H1 (cell line): ENCODE measurements at regions not wholly inside any gene's neighbourhood (a gene's known extent, or its start where the extent isn't known, plus 50 kb on each side); places are given as distances from the start of the nearest gene placed in this dataset.

Experiments used
- CTCF ChIA-PET: fragments of 300-600 bp; sonication (Branson Sonifier 250); formaldehyde crosslinking; loops from one replicate; lab custom pipeline; 2021; ENCODE audit not compliant: partially characterized antibody; lab: Charles Lee
- POLR2A ChIA-PET: fragments of 300-600 bp; sonication (Branson Sonifier 250); formaldehyde crosslinking; loops from one replicate; lab custom pipeline; 2021; ENCODE audit warnings: inconsistent platforms; ENCODE audit not compliant: partially characterized antibody; lab: Charles Lee
- DNase-seq, 2 experiments: peaks; one replicate each; pipeline versions ENCODE4 v3.0.0 to v3.0.0-alpha.2; 2010 to 2022; ENCODE audit warnings: low spot score in 2 of 2, low read depth in 1 of 2, mixed read lengths in 1 of 2
- FAIRE-seq: peaks from 2 replicates; lab custom pipeline; 2011; peaks lifted over from hg19 to GRCh38; lab: Jason Lieb, UNC
- H2AFZ ChIP-seq: 2 replicates; pipeline ENCODE4 v1.8.1; 2012; ENCODE audit warnings: low read length, inconsistent platforms
- H2AK5ac ChIP-seq: 2 replicates; pipeline ENCODE4 v1.6.1; 2013; ENCODE audit warnings: low read depth, low read length
- H2BK120ac ChIP-seq: replicated peaks from 2 replicates; pipeline ENCODE3; 2013; ENCODE audit warnings: low read depth, low read length, inconsistent platforms
- H2BK12ac ChIP-seq: 2 replicates; pipeline ENCODE4 v1.6.1; 2013; ENCODE audit warnings: low read depth, low read length
- H2BK15ac ChIP-seq: 2 replicates; pipeline ENCODE4 v1.6.1; 2013; ENCODE audit warnings: low read length
- H2BK20ac ChIP-seq: 2 replicates; pipeline ENCODE4 v1.6.1; 2013; ENCODE audit warnings: low read length
- H2BK5ac ChIP-seq: 2 replicates; pipeline ENCODE4 v1.6.1; 2013; ENCODE audit warnings: low read depth, low read length
- H3K14ac ChIP-seq: 2 replicates; pipeline ENCODE4 v1.6.1; 2013; ENCODE audit warnings: inconsistent platforms; ENCODE audit not compliant: insufficient read length
- H3K18ac ChIP-seq: 2 replicates; pipeline ENCODE4 v1.6.1; 2013; ENCODE audit warnings: low read length; ENCODE audit errors: extremely low read depth
- H3K23ac ChIP-seq: 2 replicates; pipeline ENCODE4 v1.6.1; 2013; ENCODE audit warnings: inconsistent platforms; ENCODE audit not compliant: insufficient read length
- H3K23me2 ChIP-seq: 2 replicates; pipeline ENCODE4 v1.6.1; 2013; ENCODE audit warnings: low read depth, low read length
- H3K27ac ChIP-seq: 2 replicates; pipeline ENCODE4 v1.6.1; 2011; ENCODE audit warnings: low read depth, low read length, inconsistent platforms
- H3K27me3 ChIP-seq, 4 experiments: replicated peaks in 1 of 4; 1 replicate in 1 of 4; 2 replicates in 3 of 4; pipeline versions ENCODE4 v1.6.1 to v1.8.1; 2011 to 2013; ENCODE audit warnings: low read length in 3 of 4, mild to moderate bottlenecking in 3 of 4, inconsistent platforms in 2 of 4, mixed read lengths in 2 of 4, moderate library complexity in 1 of 4; ENCODE audit not compliant: control insufficient read depth in 3 of 4, insufficient read depth in 3 of 4; ENCODE audit errors: extremely low read depth in 1 of 4
- H3K36me3 ChIP-seq, 4 experiments: 2 replicates each; pipeline versions ENCODE4 v1.6.1 to v1.8.1; 2011 to 2013; ENCODE audit warnings: mild to moderate bottlenecking in 4 of 4, low read length in 3 of 4, moderate library complexity in 2 of 4, control low read depth in 1 of 4, inconsistent platforms in 1 of 4; ENCODE audit not compliant: insufficient read depth in 4 of 4, control insufficient read depth in 2 of 4
- H3K4ac ChIP-seq: replicated peaks from 2 replicates; pipeline ENCODE3; 2013; ENCODE audit warnings: low read length, low read depth, mixed read lengths, inconsistent platforms; ENCODE audit not compliant: insufficient read length
- H3K4me1 ChIP-seq, 4 experiments: replicated peaks in 1 of 4; 1 replicate in 1 of 4; 2 replicates in 3 of 4; pipeline versions ENCODE4 v1.6.1 to v1.8.1; 2011 to 2013; ENCODE audit warnings: low read length in 3 of 4, inconsistent platforms in 2 of 4, mixed read lengths in 1 of 4; ENCODE audit not compliant: insufficient read depth in 4 of 4, control insufficient read depth in 3 of 4
- H3K4me2 ChIP-seq, 2 experiments: 2 replicates each; pipeline versions ENCODE4 v1.6.1 to v1.8.1; 2011 to 2013; ENCODE audit warnings: low read depth in 2 of 2, low read length in 2 of 2, control low read depth in 1 of 2, inconsistent platforms in 1 of 2, mild to moderate bottlenecking in 1 of 2; ENCODE audit not compliant: insufficient read depth in 1 of 2
- H3K4me3 ChIP-seq, 4 experiments: fragments of 200-600, 300-600 bp in 1 of 4; sonication (generic), shearing (Covaris generic), sonication (Bioruptor Twin) in 1 of 4; 2 replicates each; pipeline versions ENCODE4 v1.5.1 to v1.8.1; 2011 to 2016; ENCODE audit warnings: low read length in 4 of 4, low read depth in 3 of 4, control low read depth in 2 of 4, inconsistent platforms in 2 of 4, mild to moderate bottlenecking in 2 of 4, mixed read lengths in 1 of 4, moderate library complexity in 1 of 4; ENCODE audit not compliant: insufficient read depth in 2 of 4; ENCODE audit errors: extremely low read depth in 1 of 4
- H3K56ac ChIP-seq: replicated peaks from 2 replicates; pipeline ENCODE3; 2013; ENCODE audit warnings: low read depth, mild to moderate bottlenecking, mixed read lengths, low read length, inconsistent platforms; ENCODE audit not compliant: insufficient read length
- H3K79me1 ChIP-seq: 2 replicates; pipeline ENCODE4 v1.6.1; 2013; ENCODE audit warnings: low read depth, low read length, control low read depth
- H3K79me2 ChIP-seq, 2 experiments: 2 replicates each; pipeline versions ENCODE4 v1.6.1 to v1.8.1; 2012 to 2013; ENCODE audit warnings: low read length in 2 of 2, mild to moderate bottlenecking in 2 of 2, inconsistent platforms in 1 of 2; ENCODE audit not compliant: insufficient read depth in 2 of 2, control insufficient read depth in 1 of 2
- H3K9ac ChIP-seq, 4 experiments: replicated peaks in 1 of 4; 1 replicate in 1 of 4; 2 replicates in 3 of 4; pipeline versions ENCODE4 v1.6.1 to v1.8.1; 2011 to 2013; ENCODE audit warnings: low read depth in 3 of 4, low read length in 3 of 4, control low read depth in 2 of 4, mild to moderate bottlenecking in 2 of 4, moderate library complexity in 2 of 4, inconsistent platforms in 1 of 4; ENCODE audit errors: extremely low read depth in 1 of 4
- H3K9me3 ChIP-seq, 2 experiments: 2 replicates each; pipeline versions ENCODE4 v1.6.1 to v1.8.1; 2012 to 2013; ENCODE audit warnings: mild to moderate bottlenecking in 2 of 2, moderate library complexity in 2 of 2, control low read depth in 1 of 2, inconsistent platforms in 1 of 2, low read depth in 1 of 2, low read length in 1 of 2, mixed read lengths in 1 of 2; ENCODE audit not compliant: insufficient read depth in 2 of 2
- H4K20me1 ChIP-seq, 2 experiments: replicated peaks in 1 of 2; 2 replicates each; pipeline versions ENCODE3 to v1.8.1; 2011 to 2013; ENCODE audit warnings: inconsistent platforms in 2 of 2, low read length in 2 of 2, mild to moderate bottlenecking in 1 of 2; ENCODE audit not compliant: insufficient read depth in 2 of 2, control insufficient read depth in 1 of 2
- H4K5ac ChIP-seq: 2 replicates; pipeline ENCODE4 v1.6.1; 2013; ENCODE audit warnings: low read length, low read depth, mixed read lengths, inconsistent platforms; ENCODE audit not compliant: insufficient read length
- H4K8ac ChIP-seq: 2 replicates; pipeline ENCODE4 v1.8.0; 2013; ENCODE audit warnings: mild to moderate bottlenecking, moderate library complexity, low read length, inconsistent platforms; ENCODE audit not compliant: insufficient read depth; ENCODE audit errors: extremely low read depth
- H4K91ac ChIP-seq: replicated peaks from 2 replicates; pipeline ENCODE3; 2013; ENCODE audit warnings: low read length, mixed read lengths, inconsistent platforms; ENCODE audit not compliant: insufficient read length
- ASH2L ChIP-seq: fragments of 200-600, 300-600 bp; sonication (generic); IDR thresholded peaks from one replicate; pipeline ENCODE4 v1.7.1; 2017; ENCODE audit warnings: low read length
- BACH1 ChIP-seq: IDR thresholded peaks from 2 replicates; pipeline ENCODE4 v1.6.1; 2012; ENCODE audit warnings: low read length, improper control_type of control experiment
- SP1 ChIP-seq: IDR thresholded peaks from 2 replicates; pipeline ENCODE4 v1.6.1; 2011; ENCODE audit warnings: low read depth, low read length
- USF2 ChIP-seq: IDR thresholded peaks from 2 replicates; pipeline ENCODE4 v1.6.1; 2011; ENCODE audit warnings: low read length, improper control_type of control experiment

- H3K27ac ChIP-seq = no peak overlapping the region
- H3K14ac ChIP-seq = no peak overlapping the region
- TF ChIP-seq BACH1 = no peak
- TF ChIP-seq SP1 = no peak
- no peak for TF ChIP-seq USF2
- TF ChIP-seq ASH2L = no peak
- DNase-seq (no peak), FAIRE-seq (no peak)
- no peak overlapping the region for H2BK5ac ChIP-seq
- H3K4me3 ChIP-seq = no peak overlapping the region
- no peaks in the 10 kb centered on the region for H3K79me2 ChIP-seq
- H3K27me3 ChIP-seq = no peaks in the 10 kb centered on the region
- no peaks in the 10 kb centered on the region for H3K79me1 ChIP-seq
- H3K23ac ChIP-seq = no peak overlapping the region
- no peaks in the 10 kb centered on the region for H3K36me3 ChIP-seq
- H3K4me1 ChIP-seq = peaks cover 0 to 4% (median 0%) of the 10 kb centered on the region in 4 experiments; a peak in 1 of 7 replicates
- no peak overlapping the region for H4K91ac ChIP-seq
- H3K56ac ChIP-seq = no peak overlapping the region
- no peak overlapping the region for H2AFZ ChIP-seq
- H3K23me2 ChIP-seq = no peaks in the 10 kb centered on the region
- no peaks in the 10 kb centered on the region for H3K9me3 ChIP-seq
- no peak overlapping the region for H2BK20ac ChIP-seq
- no peak overlapping the region for H2BK15ac ChIP-seq
- no peak overlapping the region for H4K8ac ChIP-seq
- H4K5ac ChIP-seq = no peak overlapping the region
- no peak overlapping the region for H2AK5ac ChIP-seq
- H2BK120ac ChIP-seq = no peak overlapping the region
- H2BK12ac ChIP-seq = no peak overlapping the region
- H4K20me1 ChIP-seq = no peaks in the 10 kb centered on the region
- H3K4me2 ChIP-seq = no peak overlapping the region
- no peak overlapping the region for H3K4ac ChIP-seq
- H3K18ac ChIP-seq = no peak overlapping the region
- ChIA-PET CTCF (no interaction called here), POLR2A (no interaction called here)
- no peak overlapping the region for H3K9ac ChIP-seq
Measured at GRCh38 chr21:19700476-19700875, 1296.9 kb upstream of the TMPRSS15 start.
